Esophagus mucosa (tissue), 1 donor: ENCODE measurements at regions not wholly inside any gene's neighbourhood (a gene's known extent, or its start where the extent isn't known, plus 50 kb on each side); places are given as distances from the start of the nearest gene placed in this dataset.

Experiments used
- ATAC-seq: fragments of 200-7000 bp; cut with Tn5 transposase; one replicate; pipeline ENCODE4 v1.9.1; 2020
- donor health status: DM: yes; HTN: yes; CAD: no.

GRCh38 chr4:45776146-45776545, 347.7 kb downstream of the GABRG1 start:
- no peak for ATAC-seq

GRCh38 chr4:45770958-45771357, 352.9 kb downstream of the GABRG1 start:
- ATAC-seq = no peak

GRCh38 chr4:45765521-45765920, 358.3 kb downstream of the GABRG1 start:
- no peak for ATAC-seq

- ATAC-seq = no peak
Observed at GRCh38 chr4:45751877-45752530, 371.9 kb downstream of the GABRG1 start.

- no peak for ATAC-seq
Observed at GRCh38 chr4:45750721-45751120, 373.1 kb downstream of the GABRG1 start.

GRCh38 chr4:45745741-45746140, 378.1 kb downstream of the GABRG1 start:
- no peak for ATAC-seq

GRCh38 chr4:45741897-45742296, 382.0 kb downstream of the GABRG1 start:
- no peak for ATAC-seq

- no peak for ATAC-seq
Observed at GRCh38 chr4:45732161-45732560, 391.7 kb downstream of the GABRG1 start.

GRCh38 chr4:45716093-45716492, 407.8 kb downstream of the GABRG1 start:
- no peak for ATAC-seq

- no peak for ATAC-seq
Observed at GRCh38 chr4:45713996-45714395, 409.9 kb downstream of the GABRG1 start.

- ATAC-seq = no peak
Observed at GRCh38 chr4:45701621-45702020, 422.2 kb downstream of the GABRG1 start.

- ATAC-seq = no peak
Observed at GRCh38 chr4:45693746-45694145, 430.1 kb downstream of the GABRG1 start.

- ATAC-seq = no peak
Observed at GRCh38 chr4:45692131-45692735, 431.6 kb downstream of the GABRG1 start.

- ATAC-seq = no peak
Observed at GRCh38 chr4:45688341-45688740, 435.5 kb downstream of the GABRG1 start.

- no peak for ATAC-seq
Observed at GRCh38 chr4:45679411-45679810, 444.4 kb downstream of the GABRG1 start.

GRCh38 chr4:45668128-45668527, 455.7 kb downstream of the GABRG1 start:
- ATAC-seq = no peak

GRCh38 chr4:45663628-45664081, 460.2 kb downstream of the GABRG1 start:
- no peak for ATAC-seq

GRCh38 chr4:45663003-45663402, 460.9 kb downstream of the GABRG1 start:
- no peak for ATAC-seq

GRCh38 chr4:45661893-45662292, 462.0 kb downstream of the GABRG1 start:
- no peak for ATAC-seq

- no peak for ATAC-seq
Observed at GRCh38 chr4:45650545-45650944, 473.3 kb downstream of the GABRG1 start.

GRCh38 chr4:45648846-45649245, 475.0 kb downstream of the GABRG1 start:
- no peak for ATAC-seq

- ATAC-seq = no peak
Observed at GRCh38 chr4:45647823-45648222, 476.0 kb downstream of the GABRG1 start.

- ATAC-seq = no peak
Observed at GRCh38 chr4:45646885-45647590, 476.8 kb downstream of the GABRG1 start.

GRCh38 chr4:45640281-45640680, 483.6 kb downstream of the GABRG1 start:
- ATAC-seq = no peak
